Prostate gland (tissue), 2 donors: ENCODE measurements at regions not wholly inside any gene's neighbourhood (a gene's known extent, or its start where the extent isn't known, plus 50 kb on each side); places are given as distances from the start of the nearest gene placed in this dataset.

Source experiments
- POLR2A ChIP-seq: fragments of 450-650 bp; IDR thresholded peaks from one replicate; pipeline ENCODE4 v1.6.1; 2016; ENCODE audit warnings: antibody characterized with exemption, mild to moderate bottlenecking
- TF ChIP-seq, protein P1 (sequence below), 4 experiments: fragments of 200-600 bp in 2 of 4; fragments of 450-650 bp in 2 of 4; sonication (generic) in 2 of 4; IDR thresholded peaks; 1 replicate in 3 of 4; 2 replicates in 1 of 4; pipeline ENCODE4 v1.5.1; 2016 to 2019; ENCODE audit warnings: antibody characterized with exemption in 4 of 4, mild to moderate bottlenecking in 2 of 4, moderate library complexity in 2 of 4

GRCh38 chr7:10644849-10645248, 328.8 kb upstream of the PHF14 start:
- TF ChIP-seq, protein P1, sequence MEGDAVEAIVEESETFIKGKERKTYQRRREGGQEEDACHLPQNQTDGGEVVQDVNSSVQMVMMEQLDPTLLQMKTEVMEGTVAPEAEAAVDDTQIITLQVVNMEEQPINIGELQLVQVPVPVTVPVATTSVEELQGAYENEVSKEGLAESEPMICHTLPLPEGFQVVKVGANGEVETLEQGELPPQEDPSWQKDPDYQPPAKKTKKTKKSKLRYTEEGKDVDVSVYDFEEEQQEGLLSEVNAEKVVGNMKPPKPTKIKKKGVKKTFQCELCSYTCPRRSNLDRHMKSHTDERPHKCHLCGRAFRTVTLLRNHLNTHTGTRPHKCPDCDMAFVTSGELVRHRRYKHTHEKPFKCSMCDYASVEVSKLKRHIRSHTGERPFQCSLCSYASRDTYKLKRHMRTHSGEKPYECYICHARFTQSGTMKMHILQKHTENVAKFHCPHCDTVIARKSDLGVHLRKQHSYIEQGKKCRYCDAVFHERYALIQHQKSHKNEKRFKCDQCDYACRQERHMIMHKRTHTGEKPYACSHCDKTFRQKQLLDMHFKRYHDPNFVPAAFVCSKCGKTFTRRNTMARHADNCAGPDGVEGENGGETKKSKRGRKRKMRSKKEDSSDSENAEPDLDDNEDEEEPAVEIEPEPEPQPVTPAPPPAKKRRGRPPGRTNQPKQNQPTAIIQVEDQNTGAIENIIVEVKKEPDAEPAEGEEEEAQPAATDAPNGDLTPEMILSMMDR (IDR thresholded peaks at IDR 0.05), result no peak
- TF ChIP-seq POLR2A, result no peak
